Suprapubic skin (tissue), 4 donors: ENCODE measurements at regions not wholly inside any gene's neighbourhood (a gene's known extent, or its start where the extent isn't known, plus 50 kb on each side); places are given as distances from the start of the nearest gene placed in this dataset.

Source experiments
- DNase-seq, 2 donors: peaks; one replicate each; pipeline ENCODE4 v3.0.0-alpha.2; 2019; ENCODE audit warnings: low spot score in 2 of 2
- H3K27ac ChIP-seq: fragments of 200-600 bp; sonication (generic); one replicate; pipeline ENCODE4 v1.5.1; 2019
- H3K27me3 ChIP-seq: fragments of 200-600 bp; sonication (generic); one replicate; pipeline ENCODE4 v1.5.1; 2019
- H3K36me3 ChIP-seq: fragments of 200-600 bp; sonication (generic); one replicate; pipeline ENCODE4 v1.5.1; 2019
- H3K4me1 ChIP-seq: fragments of 200-600 bp; sonication (generic); one replicate; pipeline ENCODE4 v1.5.1; 2019
- H3K4me3 ChIP-seq: fragments of 200-600 bp; sonication (generic); one replicate; pipeline ENCODE4 v1.5.1; 2019; ENCODE audit warnings: mild to moderate bottlenecking
- H3K9me3 ChIP-seq: fragments of 200-600 bp; sonication (generic); one replicate; pipeline ENCODE4 v1.5.1; 2019
- CTCF ChIP-seq, 2 donors: fragments of 200-600 bp in 1 of 2; fragments of 450-650 bp in 1 of 2; sonication (generic) in 1 of 2; IDR thresholded peaks; one replicate each; pipeline ENCODE4 v1.5.1; 2016 to 2019; ENCODE audit warnings: antibody characterized with exemption in 2 of 2, mild to moderate bottlenecking in 1 of 2, moderate library complexity in 1 of 2
- EP300 ChIP-seq: sonication (generic); formaldehyde crosslinking; IDR thresholded peaks from one replicate; pipeline ENCODE4 v1.6.1; 2017; ENCODE audit warnings: antibody characterized with exemption
- POLR2A ChIP-seq, 2 donors: fragments of 450-650 bp; IDR thresholded peaks; one replicate each; pipeline ENCODE4 v1.6.1; 2017; ENCODE audit warnings: antibody characterized with exemption in 2 of 2, mild to moderate bottlenecking in 2 of 2, moderate library complexity in 2 of 2
- POLR2AphosphoS5 ChIP-seq, 3 donors: sonication (generic); formaldehyde crosslinking; IDR thresholded peaks; one replicate each; pipeline ENCODE4 v1.6.1; 2017; ENCODE audit warnings: antibody characterized with exemption in 3 of 3
- WGBS: methylation state at CpG from one replicate; pipeline ENCODE4 v1.1.5; 2018; 5-methylcytosine and 5-hydroxymethylcytosine counted together

- Histone ChIP-seq H3K36me3 (no peaks in the 10 kb centered on the region), H3K4me3 (no peak overlapping the region), H3K27me3 (no peaks in the 10 kb centered on the region), H3K27ac (no peak overlapping the region), H3K4me1 (no peaks in the 10 kb centered on the region), H3K9me3 (no peaks in the 10 kb centered on the region)
- no peak for TF ChIP-seq POLR2AphosphoS5 (IDR thresholded peaks at IDR 0.05)
- TF ChIP-seq CTCF (IDR thresholded peaks at IDR 0.05) = no peak
- TF ChIP-seq EP300 = no peak
- TF ChIP-seq POLR2A (IDR thresholded peaks at IDR 0.05) = no peak
- DNase-seq = no peak
- WGBS = 69% methylated on average over 9 of the region's 9 CpGs
These were observed 575.2 kb upstream of the JAG1 start for GRCh38 chr20:11248687-11249638.

GRCh38 chr20:11249683-11250082, 575.9 kb upstream of the JAG1 start:
- Histone ChIP-seq H3K4me3 (no peak overlapping the region), H3K4me1 (no peaks in the 10 kb centered on the region), H3K27ac (no peak overlapping the region), H3K27me3 (no peaks in the 10 kb centered on the region), H3K9me3 (no peaks in the 10 kb centered on the region), H3K36me3 (no peaks in the 10 kb centered on the region)
- DNase-seq = no peak
- TF ChIP-seq EP300 = no peak
- TF ChIP-seq POLR2AphosphoS5 (IDR thresholded peaks at IDR 0.05) = no peak
- TF ChIP-seq CTCF (IDR thresholded peaks at IDR 0.05) = no peak
- no peak for TF ChIP-seq POLR2A (IDR thresholded peaks at IDR 0.05)
- 81% methylated on average over 2 of the region's 2 CpGs for WGBS

GRCh38 chr20:11252447-11252846, 578.6 kb upstream of the JAG1 start:
- no peaks in the 10 kb centered on the region for H3K4me1 ChIP-seq
- H3K4me3 ChIP-seq = no peak overlapping the region
- no peaks in the 10 kb centered on the region for H3K9me3 ChIP-seq
- 85% methylated on average over 1 of the region's 1 CpG for WGBS
- H3K36me3 ChIP-seq = no peaks in the 10 kb centered on the region
- DNase-seq = no peak
- TF ChIP-seq CTCF (IDR thresholded peaks at IDR 0.05) (no peak), POLR2A (IDR thresholded peaks at IDR 0.05) (no peak)
- no peak overlapping the region for H3K27ac ChIP-seq
- no peaks in the 10 kb centered on the region for H3K27me3 ChIP-seq

- Histone ChIP-seq H3K4me3 (no peak overlapping the region), H3K9me3 (no peaks in the 10 kb centered on the region), H3K27ac (no peak overlapping the region), H3K27me3 (no peaks in the 10 kb centered on the region), H3K36me3 (no peaks in the 10 kb centered on the region), H3K4me1 (no peaks in the 10 kb centered on the region)
- WGBS = 100% methylated on average over 1 of the region's 1 CpG
- TF ChIP-seq CTCF (IDR thresholded peaks at IDR 0.05) (no peak), EP300 (no peak), POLR2A (IDR thresholded peaks at IDR 0.05) (no peak), POLR2AphosphoS5 (IDR thresholded peaks at IDR 0.05) (no peak)
- no peak for DNase-seq
These were observed 581.7 kb upstream of the JAG1 start for GRCh38 chr20:11255455-11255854.

- Histone ChIP-seq H3K4me3 (no peak overlapping the region), H3K27ac (no peak overlapping the region), H3K27me3 (no peaks in the 10 kb centered on the region), H3K4me1 (no peaks in the 10 kb centered on the region), H3K9me3 (no peaks in the 10 kb centered on the region), H3K36me3 (no peaks in the 10 kb centered on the region)
- no peak for DNase-seq
- no peak for TF ChIP-seq CTCF (IDR thresholded peaks at IDR 0.05)
- no peak for TF ChIP-seq EP300
- no peak for TF ChIP-seq POLR2AphosphoS5 (IDR thresholded peaks at IDR 0.05)
- TF ChIP-seq POLR2A (IDR thresholded peaks at IDR 0.05) = no peak
These were observed 582.1 kb upstream of the JAG1 start for GRCh38 chr20:11255860-11256259.
